ENCODE measurements at regions not wholly inside any gene's neighbourhood (a gene's known extent, or its start where the extent isn't known, plus 50 kb on each side); places are given as distances from the start of the nearest gene placed in this dataset.

- WGBS (ENCODE audit: insufficient coverage, low coverage, low lambda C conversion rate, missing lambda C conversion rate), result 70% methylated on average over 2 of the region's 2 CpGs
- ATAC-seq, result no peak
- no peaks in the 10 kb centered on the region for H3K9me3 ChIP-seq
- no peak overlapping the region for H3K27ac ChIP-seq
- no peaks in the 10 kb centered on the region for H3K4me1 ChIP-seq
- TF ChIP-seq POLR2A (IDR thresholded peaks at IDR 0.05), result no peak
- no peak for TF ChIP-seq CTCF (IDR thresholded peaks at IDR 0.05)
- no peaks in the 10 kb centered on the region for H3K27me3 ChIP-seq
- DNase-seq, result no peak
- intact Hi-C loops (cut with DNase I), result no loop called here
- no peaks in the 10 kb centered on the region for H3K36me3 ChIP-seq
- no peak overlapping the region for H3K4me3 ChIP-seq
These were observed 87.8 kb downstream of the DPPA2 start for GRCh38 chr3:109228391-109229080.

- Histone ChIP-seq H3K4me1 (no peaks in the 10 kb centered on the region), H3K27ac (no peak overlapping the region), H3K36me3 (no peaks in the 10 kb centered on the region), H3K4me3 (no peak overlapping the region), H3K27me3 (no peaks in the 10 kb centered on the region), H3K9me3 (no peaks in the 10 kb centered on the region)
- intact Hi-C loops (cut with DNase I), result no loop called here
- DNase-seq, result no peak
- ATAC-seq, result no peak
- TF ChIP-seq POLR2A (IDR thresholded peaks at IDR 0.05), result no peak
- TF ChIP-seq CTCF (IDR thresholded peaks at IDR 0.05), result no peak
- 72% methylated on average over 3 of the region's 3 CpGs for WGBS (ENCODE audit: insufficient coverage, low coverage, low lambda C conversion rate, missing lambda C conversion rate)
These were observed 87.0 kb downstream of the DPPA2 start for GRCh38 chr3:109229174-109229847.

GRCh38 chr3:109234300-109234699 lies 82.0 kb downstream of the DPPA2 start:
- Histone ChIP-seq H3K4me1 (no peaks in the 10 kb centered on the region), H3K4me3 (no peak overlapping the region), H3K36me3 (no peaks in the 10 kb centered on the region), H3K27me3 (no peaks in the 10 kb centered on the region), H3K9me3 (no peaks in the 10 kb centered on the region), H3K27ac (no peak overlapping the region)
- ATAC-seq, result no peak
- 33% methylated on average over 2 of the region's 5 CpGs for WGBS (ENCODE audit: insufficient coverage, low coverage, low lambda C conversion rate, missing lambda C conversion rate)
- TF ChIP-seq CTCF (IDR thresholded peaks at IDR 0.05), result no peak
- no peak for TF ChIP-seq POLR2A (IDR thresholded peaks at IDR 0.05)
- DNase-seq, result no peak
- intact Hi-C loops (cut with DNase I), result no loop called here

GRCh38 chr3:109241459-109242186 lies 74.7 kb downstream of the DPPA2 start:
- no peaks in the 10 kb centered on the region for H3K9me3 ChIP-seq
- no peaks in the 10 kb centered on the region for H3K27me3 ChIP-seq
- DNase-seq, result no peak
- H3K4me3 ChIP-seq, result no peak overlapping the region
- no peak for TF ChIP-seq POLR2A (IDR thresholded peaks at IDR 0.05)
- TF ChIP-seq CTCF (IDR thresholded peaks at IDR 0.05), result no peak
- H3K4me1 ChIP-seq, result no peaks in the 10 kb centered on the region
- ATAC-seq, result no peak
- WGBS (ENCODE audit: insufficient coverage, low coverage, low lambda C conversion rate, missing lambda C conversion rate), result 38% methylated on average over 5 of the region's 5 CpGs
- H3K36me3 ChIP-seq, result no peaks in the 10 kb centered on the region
- intact Hi-C loops (cut with DNase I), result no loop called here
- H3K27ac ChIP-seq, result no peak overlapping the region
